Lung (tissue), 11 donors: ENCODE measurements at regions not wholly inside any gene's neighbourhood (a gene's known extent, or its start where the extent isn't known, plus 50 kb on each side); places are given as distances from the start of the nearest gene placed in this dataset.

ENCODE experiments used
- ATAC-seq: fragments of 200-7000 bp; cut with Tn5 transposase; one replicate; pipeline ENCODE4 v1.9.1; 2020; ENCODE audit warnings: moderate number of reproducible peaks; ENCODE audit not compliant: insufficient read depth, low FRiP score
- DNase-seq, 3 donors: peaks; one replicate each; pipeline ENCODE4 v3.0.0-alpha.2; 2013 to 2017
- H3K27ac ChIP-seq, 2 donors: one replicate each; pipeline ENCODE4 v1.5.1; 2013; ENCODE audit warnings: mild to moderate bottlenecking in 2 of 2, moderate library complexity in 2 of 2, control low read depth in 1 of 2, inconsistent platforms in 1 of 2, low read depth in 1 of 2, low read length in 1 of 2
- H3K27me3 ChIP-seq, 3 donors: one replicate each; pipeline ENCODE4 v1.5.1; 2013; ENCODE audit warnings: low read length in 2 of 3; ENCODE audit not compliant: control insufficient read depth in 3 of 3, insufficient read depth in 3 of 3
- H3K36me3 ChIP-seq, 4 donors: one replicate each; pipeline ENCODE4 v1.5.1; 2013; ENCODE audit warnings: low read length in 4 of 4, mild to moderate bottlenecking in 1 of 4, moderate library complexity in 1 of 4; ENCODE audit not compliant: control insufficient read depth in 4 of 4, insufficient read depth in 4 of 4
- H3K4me1 ChIP-seq, 5 donors: one replicate each; pipeline ENCODE4 v1.5.1; 2013; ENCODE audit warnings: low read length in 5 of 5, mild to moderate bottlenecking in 2 of 5, moderate library complexity in 1 of 5; ENCODE audit not compliant: control insufficient read depth in 5 of 5, insufficient read depth in 5 of 5
- H3K4me3 ChIP-seq: one replicate; pipeline ENCODE4 v1.5.1; 2013; ENCODE audit warnings: mild to moderate bottlenecking, control low read depth, moderate library complexity
- H3K9ac ChIP-seq, 2 donors: one replicate each; pipeline ENCODE4 v1.5.1; 2013; ENCODE audit warnings: low read length in 2 of 2, control low read depth in 1 of 2; ENCODE audit not compliant: insufficient read depth in 1 of 2
- H3K9me3 ChIP-seq, 4 donors: one replicate each; pipeline ENCODE4 v1.5.1; 2013; ENCODE audit warnings: low read length in 3 of 4, mild to moderate bottlenecking in 1 of 4, moderate library complexity in 1 of 4; ENCODE audit not compliant: control insufficient read depth in 4 of 4, insufficient read depth in 3 of 4
- WGBS, 2 donors: extraction: QIAGEN DNeasy Blood & Tissue Kit; methylation state at CpG; one replicate each; pipeline ENCODE4 v1.1.7; 2013; 5-methylcytosine and 5-hydroxymethylcytosine counted together
- TF ChIP-seq, protein P1 (sequence below): IDR thresholded peaks from 2 replicates; pipeline ENCODE4 v1.5.1; 2012; ENCODE audit warnings: mild to moderate bottlenecking; ENCODE audit errors: control extremely low read depth, extremely low read depth
- donor health status: control.
- donor health status: control.
- donor health status: Bipolar disorder and iron deficiency.
- donor health status: healthy.
- donor health status: DM: yes; HTN: yes; CAD: no.

DNA sequence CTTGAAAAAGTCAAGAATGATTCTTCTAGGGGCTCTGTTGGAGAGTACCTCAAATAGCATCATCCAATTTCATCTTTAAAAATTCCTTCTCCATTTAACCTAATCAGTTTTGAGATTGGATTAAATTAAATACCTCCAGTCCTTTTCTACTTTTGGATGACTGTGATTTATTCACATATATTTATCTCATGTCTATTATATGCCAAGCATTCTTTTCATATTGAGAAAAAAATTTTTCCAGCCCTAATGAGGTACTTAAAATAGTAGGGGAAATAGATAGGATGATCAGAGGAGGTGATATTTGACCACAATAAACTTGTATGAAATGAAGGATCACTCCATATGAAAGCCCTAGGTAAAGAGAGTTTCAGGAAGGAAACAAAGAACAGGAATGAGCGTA is 250.1 kb downstream of the MAT2B start:
- no peak for ATAC-seq

DNA sequence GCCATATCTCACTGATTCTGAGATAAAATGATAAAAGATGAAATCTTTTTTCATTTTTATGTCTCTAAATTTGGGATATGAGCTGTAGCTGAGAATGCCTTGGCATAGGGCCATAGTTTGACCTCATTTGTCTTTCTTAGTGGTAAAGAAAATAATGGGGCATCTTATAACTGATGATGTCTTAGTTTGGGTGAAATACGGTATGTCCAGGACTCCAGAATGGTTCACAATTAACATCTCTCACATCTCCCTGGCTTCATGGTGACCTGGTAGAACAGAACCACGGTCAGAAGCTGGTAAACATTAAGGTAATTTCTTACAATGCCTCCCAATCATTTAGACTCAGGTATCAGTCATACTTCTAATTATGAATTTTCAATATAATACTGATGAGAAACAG is 250.8 kb downstream of the MAT2B start:
- Histone ChIP-seq H3K4me1 (peaks cover 0 to 3% (median 0%) of the 10 kb centered on the region in 5 donors), H3K9ac (no peak overlapping the region), H3K27me3 (no peaks in the 10 kb centered on the region), H3K4me3 (no peak overlapping the region), H3K27ac (no peak overlapping the region), H3K9me3 (no peaks in the 10 kb centered on the region), H3K36me3 (no peaks in the 10 kb centered on the region)
- ATAC-seq = no peak
- DNase-seq = no peak
- TF ChIP-seq, protein P1, sequence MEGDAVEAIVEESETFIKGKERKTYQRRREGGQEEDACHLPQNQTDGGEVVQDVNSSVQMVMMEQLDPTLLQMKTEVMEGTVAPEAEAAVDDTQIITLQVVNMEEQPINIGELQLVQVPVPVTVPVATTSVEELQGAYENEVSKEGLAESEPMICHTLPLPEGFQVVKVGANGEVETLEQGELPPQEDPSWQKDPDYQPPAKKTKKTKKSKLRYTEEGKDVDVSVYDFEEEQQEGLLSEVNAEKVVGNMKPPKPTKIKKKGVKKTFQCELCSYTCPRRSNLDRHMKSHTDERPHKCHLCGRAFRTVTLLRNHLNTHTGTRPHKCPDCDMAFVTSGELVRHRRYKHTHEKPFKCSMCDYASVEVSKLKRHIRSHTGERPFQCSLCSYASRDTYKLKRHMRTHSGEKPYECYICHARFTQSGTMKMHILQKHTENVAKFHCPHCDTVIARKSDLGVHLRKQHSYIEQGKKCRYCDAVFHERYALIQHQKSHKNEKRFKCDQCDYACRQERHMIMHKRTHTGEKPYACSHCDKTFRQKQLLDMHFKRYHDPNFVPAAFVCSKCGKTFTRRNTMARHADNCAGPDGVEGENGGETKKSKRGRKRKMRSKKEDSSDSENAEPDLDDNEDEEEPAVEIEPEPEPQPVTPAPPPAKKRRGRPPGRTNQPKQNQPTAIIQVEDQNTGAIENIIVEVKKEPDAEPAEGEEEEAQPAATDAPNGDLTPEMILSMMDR = no peak
- WGBS, 2 donors = 63 to 86% methylated on average over 2 of the region's 2 CpGs

More for the DNA sequence above, 250.1 kb downstream of the MAT2B start:
- H3K27ac ChIP-seq = no peak overlapping the region
- no peaks in the 10 kb centered on the region for H3K27me3 ChIP-seq
- H3K4me3 ChIP-seq = no peak overlapping the region
- H3K36me3 ChIP-seq = no peaks in the 10 kb centered on the region
- no peak for DNase-seq
- H3K9me3 ChIP-seq = no peaks in the 10 kb centered on the region
- peaks cover 0 to 3% (median 0%) of the 10 kb centered on the region in 5 donors for H3K4me1 ChIP-seq
- H3K9ac ChIP-seq = no peak overlapping the region
- 82 to 86% methylated on average over 1 of the region's 1 CpG for whole genome bisulfite sequencing, 2 donors
- TF ChIP-seq, protein P1 = no peak

DNA sequence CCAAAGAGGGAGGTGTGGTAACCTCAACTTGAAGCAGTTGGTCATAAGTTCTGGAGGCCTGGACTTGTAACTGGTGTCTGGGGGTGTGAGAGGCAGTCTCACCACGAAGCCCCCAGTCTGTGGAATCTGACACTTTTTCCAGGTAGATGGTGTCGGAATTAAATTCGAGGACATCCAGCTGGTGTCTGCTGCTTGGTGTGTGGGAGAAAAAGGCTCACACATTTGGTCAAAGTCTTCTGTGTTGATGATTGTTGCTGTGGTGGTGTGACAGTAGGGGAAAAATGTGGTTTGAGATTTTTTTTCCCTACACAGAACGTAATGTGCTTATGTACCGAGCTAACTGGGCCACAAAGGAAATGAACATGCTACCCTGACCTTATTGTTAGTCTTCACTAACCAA is 251.9 kb downstream of the MAT2B start:
- ATAC-seq (no peak), DNase-seq (no peak)
- peaks cover 0 to 3% (median 0%) of the 10 kb centered on the region in 5 donors for H3K4me1 ChIP-seq
- no peaks in the 10 kb centered on the region for H3K36me3 ChIP-seq
- whole genome bisulfite sequencing, 2 donors = 72 to 73% methylated on average over 5 of the region's 5 CpGs
- H3K27ac ChIP-seq = no peak overlapping the region
- no peaks in the 10 kb centered on the region for H3K27me3 ChIP-seq
- no peaks in the 10 kb centered on the region for H3K9me3 ChIP-seq
- TF ChIP-seq, protein P1 = no peak
- no peak overlapping the region for H3K4me3 ChIP-seq
- H3K9ac ChIP-seq = no peak overlapping the region

DNA sequence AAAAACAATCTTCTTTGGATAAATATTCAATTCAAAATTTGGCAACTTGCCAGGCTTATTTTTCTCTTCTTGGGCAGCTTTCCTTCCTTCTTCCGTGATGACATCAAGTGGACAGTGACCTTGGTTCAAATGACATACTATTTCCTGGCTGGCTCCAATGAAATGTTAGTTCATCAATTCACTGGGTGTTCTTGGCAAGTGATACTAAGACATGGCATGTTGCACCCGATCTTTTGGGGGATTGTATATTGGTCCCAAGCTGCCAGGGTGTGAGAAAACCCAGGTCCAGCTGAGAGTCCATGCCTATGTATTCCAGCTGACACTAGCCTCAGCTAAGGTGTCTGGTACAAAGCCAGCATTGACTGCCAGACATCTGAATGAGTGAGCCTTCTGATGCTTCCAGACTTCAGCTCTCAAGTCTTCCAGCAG is 252.9 kb downstream of the MAT2B start:
- H3K4me1 ChIP-seq = peaks cover 0 to 3% (median 0%) of the 10 kb centered on the region in 5 donors
- peak in 2 of 3 donors; percentile 8 to 31 for DNase-seq
- no peaks in the 10 kb centered on the region for H3K27me3 ChIP-seq
- TF ChIP-seq, protein P1 = no peak
- no peak overlapping the region for H3K4me3 ChIP-seq
- H3K36me3 ChIP-seq = no peaks in the 10 kb centered on the region
- 47 to 63% methylated on average over 2 of the region's 2 CpGs for WGBS, 2 donors
- H3K27ac ChIP-seq = no peak overlapping the region
- ATAC-seq = no peak
- H3K9ac ChIP-seq = no peak overlapping the region
- H3K9me3 ChIP-seq = no peaks in the 10 kb centered on the region
